MM.1S (cell line): ENCODE measurements at regions not wholly inside any gene's neighbourhood (a gene's known extent, or its start where the extent isn't known, plus 50 kb on each side); places are given as distances from the start of the nearest gene placed in this dataset.

Experiments used
- DNase-seq: peaks from one replicate; pipeline ENCODE4 v3.0.0-alpha.2; 2015
- H2AFZ ChIP-seq: fragments of 300-600 bp; sonication (generic); 2 replicates; pipeline ENCODE4 v1.6.0; 2016; ENCODE audit warnings: antibody characterized with exemption, low read length
- H3F3A ChIP-seq: fragments of 300-600 bp; sonication (generic); 2 replicates; pipeline ENCODE4 v1.6.1; 2016; ENCODE audit warnings: mild to moderate bottlenecking, antibody characterized with exemption, low read length, moderate library complexity, mixed read lengths; ENCODE audit not compliant: insufficient read depth
- H3K27ac ChIP-seq: fragments of 300-600 bp; sonication (generic); 2 replicates; pipeline ENCODE4 v1.5.1; 2016; ENCODE audit warnings: mild to moderate bottlenecking, low read length
- H3K27me3 ChIP-seq: fragments of 300-600 bp; sonication (generic); replicated peaks from 2 replicates; pipeline ENCODE4 v1.6.0; 2016; ENCODE audit warnings: low read length; ENCODE audit not compliant: insufficient read depth
- H3K36me3 ChIP-seq: fragments of 300-600 bp; sonication (generic); replicated peaks from 2 replicates; pipeline ENCODE4 v1.6.1; 2016; ENCODE audit warnings: mild to moderate bottlenecking, low read length, mixed read lengths; ENCODE audit not compliant: insufficient read depth
- H3K4me1 ChIP-seq: fragments of 300-600 bp; sonication (generic); 2 replicates; pipeline ENCODE4 v1.6.1; 2016; ENCODE audit warnings: low read length, mixed read lengths
- H3K4me2 ChIP-seq: fragments of 300-600 bp; sonication (generic); 2 replicates; pipeline ENCODE4 v1.6.0; 2016; ENCODE audit warnings: low read depth, low read length
- H3K4me3 ChIP-seq: fragments of 300-600 bp; sonication (generic); 2 replicates; pipeline ENCODE4 v1.5.1; 2016; ENCODE audit warnings: low read length, mixed read lengths
- H3K79me2 ChIP-seq: fragments of 300-600 bp; sonication (generic); 2 replicates; pipeline ENCODE4 v1.6.1; 2016; ENCODE audit warnings: mixed run types, low read length, mixed read lengths
- H3K9ac ChIP-seq: fragments of 300-600 bp; sonication (generic); 2 replicates; pipeline ENCODE4 v1.6.1; 2016; ENCODE audit warnings: low read length, mixed read lengths
- H3K9me2 ChIP-seq: fragments of 300-600 bp; sonication (generic); replicated peaks from 2 replicates; pipeline ENCODE4 v1.6.1; 2016; ENCODE audit warnings: mild to moderate bottlenecking, low read length, mixed read lengths; ENCODE audit not compliant: insufficient read depth
- H3K9me3 ChIP-seq: fragments of 300-600 bp; sonication (generic); replicated peaks from 2 replicates; pipeline ENCODE4 v1.6.1; 2016; ENCODE audit warnings: mild to moderate bottlenecking, low read length, mixed read lengths; ENCODE audit not compliant: insufficient read depth
- H4K20me1 ChIP-seq: fragments of 300-600 bp; sonication (generic); 2 replicates; pipeline ENCODE4 v1.6.1; 2016; ENCODE audit warnings: mild to moderate bottlenecking, low read length, moderate library complexity, mixed read lengths; ENCODE audit not compliant: insufficient read depth
- CTCF ChIP-seq: fragments of 300-600 bp; sonication (generic); IDR thresholded peaks from 2 replicates; pipeline ENCODE4 v1.5.1; 2016; ENCODE audit warnings: antibody characterized with exemption, low read length, mixed read lengths
- EZH2 ChIP-seq: fragments of 300-600 bp; sonication (generic); optimal IDR thresholded peaks from 2 replicates; pipeline ENCODE3; 2017; ENCODE audit warnings: low read depth, mild to moderate bottlenecking, antibody characterized with exemption, low read length, mixed read lengths
- EZH2phosphoT487 ChIP-seq: fragments of 300-600 bp; sonication (generic); IDR thresholded peaks from 2 replicates; pipeline ENCODE4 v1.6.1; 2018; ENCODE audit warnings: antibody characterized with exemption, low read length

GRCh38 chr17:77273397-77274085 is 132.8 kb downstream of the SEC14L1 start:
- no peaks in the 10 kb centered on the region for H3K4me1 ChIP-seq
- H3F3A ChIP-seq, result no peaks in the 10 kb centered on the region
- H3K79me2 ChIP-seq, result no peaks in the 10 kb centered on the region
- H3K27ac ChIP-seq, result no peak overlapping the region
- no peak overlapping the region for H3K4me3 ChIP-seq
- no peaks in the 10 kb centered on the region for H3K9me2 ChIP-seq
- no peaks in the 10 kb centered on the region for H3K9me3 ChIP-seq
- no peak for TF ChIP-seq CTCF
- no peak for TF ChIP-seq EZH2
- TF ChIP-seq EZH2phosphoT487, result no peak
- H3K27me3 ChIP-seq, result peaks cover 7% of the 10 kb centered on the region
- no peak for DNase-seq
- H2AFZ ChIP-seq, result no peak overlapping the region
- H3K36me3 ChIP-seq, result no peaks in the 10 kb centered on the region
- no peaks in the 10 kb centered on the region for H4K20me1 ChIP-seq
- H3K4me2 ChIP-seq, result no peak overlapping the region
- H3K9ac ChIP-seq, result no peak overlapping the region

- H3K36me3 ChIP-seq, result no peaks in the 10 kb centered on the region
- no peaks in the 10 kb centered on the region for H3F3A ChIP-seq
- DNase-seq, result no peak
- H3K9me2 ChIP-seq, result no peaks in the 10 kb centered on the region
- no peaks in the 10 kb centered on the region for H3K9me3 ChIP-seq
- H3K4me3 ChIP-seq, result no peak overlapping the region
- H3K27me3 ChIP-seq, result peaks cover 7% of the 10 kb centered on the region
- H3K4me2 ChIP-seq, result no peak overlapping the region
- H3K9ac ChIP-seq, result no peak overlapping the region
- H4K20me1 ChIP-seq, result no peaks in the 10 kb centered on the region
- H3K27ac ChIP-seq, result no peak overlapping the region
- no peak overlapping the region for H2AFZ ChIP-seq
- no peaks in the 10 kb centered on the region for H3K79me2 ChIP-seq
- no peaks in the 10 kb centered on the region for H3K4me1 ChIP-seq
- no peak for TF ChIP-seq CTCF
Observed at GRCh38 chr17:77274096-77274845, 133.5 kb downstream of the SEC14L1 start.

GRCh38 chr17:77279448-77280303 is 138.9 kb downstream of the SEC14L1 start:
- no peaks in the 10 kb centered on the region for H3K9me2 ChIP-seq
- H3K79me2 ChIP-seq, result peaks cover 13% of the 10 kb centered on the region
- no peaks in the 10 kb centered on the region for H4K20me1 ChIP-seq
- TF ChIP-seq EZH2 (no peak), CTCF (no peak), EZH2phosphoT487 (no peak)
- H3K9me3 ChIP-seq, result no peaks in the 10 kb centered on the region
- H3K36me3 ChIP-seq, result no peaks in the 10 kb centered on the region
- H3K4me3 ChIP-seq, result no peak overlapping the region
- H3K27ac ChIP-seq, result no peak overlapping the region
- no peak overlapping the region for H3K9ac ChIP-seq
- no peak for DNase-seq
- H3K27me3 ChIP-seq, result peaks cover 9% of the 10 kb centered on the region
- peaks cover 4% of the 10 kb centered on the region; the same call in 1 of the 2 replicates for H3K4me1 ChIP-seq
- no peak overlapping the region for H2AFZ ChIP-seq
- 0 out of 2 replicates have a peak, but pooled peaks cover 3% of the 10 kb centered on the region for H3F3A ChIP-seq
- H3K4me2 ChIP-seq, result no peak overlapping the region
